ENCODE measurements at regions not wholly inside any gene's neighbourhood (a gene's known extent, or its start where the extent isn't known, plus 50 kb on each side); places are given as distances from the start of the nearest gene placed in this dataset.

- H3K9me3 ChIP-seq (ENCODE audit: control insufficient read depth in 2 of 3, insufficient read depth in 1 of 3, low read length in 3 of 3), result peaks cover 0 to 7% (median 0%) of the 10 kb centered on the region in 3 donors
- intact Hi-C loops (cut with DNase I), result no loop called here
- H3K9ac ChIP-seq (ENCODE audit: low read length in 3 of 3), result no peak overlapping the region
- no peak overlapping the region for H3K27ac ChIP-seq (ENCODE audit: low read depth in 2 of 2, low read length in 2 of 2)
- FAIRE-seq (no peak), DNase-seq (no peak)
- TF ChIP-seq, protein P1, sequence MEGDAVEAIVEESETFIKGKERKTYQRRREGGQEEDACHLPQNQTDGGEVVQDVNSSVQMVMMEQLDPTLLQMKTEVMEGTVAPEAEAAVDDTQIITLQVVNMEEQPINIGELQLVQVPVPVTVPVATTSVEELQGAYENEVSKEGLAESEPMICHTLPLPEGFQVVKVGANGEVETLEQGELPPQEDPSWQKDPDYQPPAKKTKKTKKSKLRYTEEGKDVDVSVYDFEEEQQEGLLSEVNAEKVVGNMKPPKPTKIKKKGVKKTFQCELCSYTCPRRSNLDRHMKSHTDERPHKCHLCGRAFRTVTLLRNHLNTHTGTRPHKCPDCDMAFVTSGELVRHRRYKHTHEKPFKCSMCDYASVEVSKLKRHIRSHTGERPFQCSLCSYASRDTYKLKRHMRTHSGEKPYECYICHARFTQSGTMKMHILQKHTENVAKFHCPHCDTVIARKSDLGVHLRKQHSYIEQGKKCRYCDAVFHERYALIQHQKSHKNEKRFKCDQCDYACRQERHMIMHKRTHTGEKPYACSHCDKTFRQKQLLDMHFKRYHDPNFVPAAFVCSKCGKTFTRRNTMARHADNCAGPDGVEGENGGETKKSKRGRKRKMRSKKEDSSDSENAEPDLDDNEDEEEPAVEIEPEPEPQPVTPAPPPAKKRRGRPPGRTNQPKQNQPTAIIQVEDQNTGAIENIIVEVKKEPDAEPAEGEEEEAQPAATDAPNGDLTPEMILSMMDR (IDR thresholded peaks at IDR 0.05; ENCODE audit: borderline replicate concordance, extremely low read depth, insufficient read depth), result no peak
- no peak overlapping the region for H3K4me3 ChIP-seq (ENCODE audit: low read length in 3 of 3)
- H3K4me1 ChIP-seq (ENCODE audit: control insufficient read depth in 2 of 3, insufficient read depth in 2 of 3, low read depth in 1 of 3, low read length in 3 of 3), result no peaks in the 10 kb centered on the region
- no peaks in the 10 kb centered on the region for H3K36me3 ChIP-seq (ENCODE audit: control insufficient read depth in 2 of 3, insufficient read depth in 3 of 3, low read length in 3 of 3)
- H3K27me3 ChIP-seq (ENCODE audit: control insufficient read depth, insufficient read depth, low read length), result no peaks in the 10 kb centered on the region
Observed at GRCh38 chr4:187711586-187711985, 284.0 kb upstream of the ZFP42 start.

DNA sequence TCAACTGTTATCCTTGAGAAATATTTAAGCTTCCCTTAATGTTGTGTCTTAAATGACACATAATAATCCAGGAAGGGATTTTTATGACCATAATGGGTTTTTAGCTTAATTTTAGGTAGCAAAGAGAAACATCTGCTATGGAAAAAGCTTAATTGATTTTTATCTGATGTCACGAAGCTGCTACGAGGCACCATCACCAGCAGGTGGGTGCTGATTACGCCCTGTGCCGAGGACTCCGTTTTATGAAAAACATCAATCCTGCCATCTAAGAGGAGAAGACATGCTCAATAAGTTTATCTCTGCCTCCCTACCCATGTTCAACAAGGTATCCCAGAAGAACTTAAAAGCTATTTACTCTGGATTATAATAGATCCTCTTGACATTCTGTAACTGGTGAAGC is 280.6 kb upstream of the ZFP42 start:
- FAIRE-seq (no peak), DNase-seq (no peak)
- H3K4me3 ChIP-seq (ENCODE audit: low read length in 3 of 3), result no peak overlapping the region
- TF ChIP-seq, protein P1 (IDR thresholded peaks at IDR 0.05; ENCODE audit: borderline replicate concordance, extremely low read depth, insufficient read depth), result no peak
- intact Hi-C loops (cut with DNase I), result no loop called here
- no peaks in the 10 kb centered on the region for H3K4me1 ChIP-seq (ENCODE audit: control insufficient read depth in 2 of 3, insufficient read depth in 2 of 3, low read depth in 1 of 3, low read length in 3 of 3)
- H3K9me3 ChIP-seq (ENCODE audit: control insufficient read depth in 2 of 3, insufficient read depth in 1 of 3, low read length in 3 of 3), result no peaks in the 10 kb centered on the region
- H3K9ac ChIP-seq (ENCODE audit: low read length in 3 of 3), result no peak overlapping the region
- no peaks in the 10 kb centered on the region for H3K36me3 ChIP-seq (ENCODE audit: control insufficient read depth in 2 of 3, insufficient read depth in 3 of 3, low read length in 3 of 3)
- no peak overlapping the region for H3K27ac ChIP-seq (ENCODE audit: low read depth in 2 of 2, low read length in 2 of 2)
- no peaks in the 10 kb centered on the region for H3K27me3 ChIP-seq (ENCODE audit: control insufficient read depth, insufficient read depth, low read length)

GRCh38 chr4:187715466-187715865 is 280.1 kb upstream of the ZFP42 start:
- Histone ChIP-seq H3K27me3 (ENCODE audit: control insufficient read depth, insufficient read depth, low read length) (no peaks in the 10 kb centered on the region), H3K9me3 (ENCODE audit: control insufficient read depth in 2 of 3, insufficient read depth in 1 of 3, low read length in 3 of 3) (no peaks in the 10 kb centered on the region), H3K27ac (ENCODE audit: low read depth in 2 of 2, low read length in 2 of 2) (no peak overlapping the region), H3K4me1 (ENCODE audit: control insufficient read depth in 2 of 3, insufficient read depth in 2 of 3, low read depth in 1 of 3, low read length in 3 of 3) (no peaks in the 10 kb centered on the region), H3K4me3 (ENCODE audit: low read length in 3 of 3) (no peak overlapping the region), H3K36me3 (ENCODE audit: control insufficient read depth in 2 of 3, insufficient read depth in 3 of 3, low read length in 3 of 3) (no peaks in the 10 kb centered on the region), H3K9ac (ENCODE audit: low read length in 3 of 3) (no peak overlapping the region)
- DNase-seq (peak in 1 of 5 donors; percentile 2), FAIRE-seq (no peak)
- TF ChIP-seq, protein P1 (IDR thresholded peaks at IDR 0.05; ENCODE audit: borderline replicate concordance, extremely low read depth, insufficient read depth), result no peak
- intact Hi-C loops (cut with DNase I), result no loop called here

DNA sequence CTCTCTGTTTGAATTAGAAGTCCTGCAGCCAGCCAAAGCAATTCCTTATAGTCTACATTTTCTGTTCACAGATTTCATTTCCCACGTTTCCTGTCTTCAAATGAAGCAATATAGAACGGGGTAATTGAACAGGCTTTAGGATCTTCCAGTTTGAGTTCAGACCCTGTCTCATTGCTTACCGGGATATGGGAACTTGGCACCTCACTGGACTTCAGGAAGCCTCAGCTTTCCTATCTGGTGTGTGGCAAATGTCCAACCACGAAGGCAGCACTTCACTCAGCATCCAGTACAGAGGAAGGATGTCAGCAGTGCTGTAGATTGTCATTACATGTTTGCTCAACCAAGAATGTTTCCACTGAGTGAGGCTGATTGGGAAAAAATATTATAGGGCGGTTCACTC is 271.1 kb upstream of the ZFP42 start:
- Histone ChIP-seq H3K4me3 (ENCODE audit: low read length in 3 of 3) (no peak overlapping the region), H3K27ac (ENCODE audit: low read depth in 2 of 2, low read length in 2 of 2) (no peak overlapping the region), H3K36me3 (ENCODE audit: control insufficient read depth in 2 of 3, insufficient read depth in 3 of 3, low read length in 3 of 3) (no peaks in the 10 kb centered on the region), H3K9ac (ENCODE audit: low read length in 3 of 3) (no peak overlapping the region), H3K9me3 (ENCODE audit: control insufficient read depth in 2 of 3, insufficient read depth in 1 of 3, low read length in 3 of 3) (no peaks in the 10 kb centered on the region), H3K27me3 (ENCODE audit: control insufficient read depth, insufficient read depth, low read length) (no peaks in the 10 kb centered on the region), H3K4me1 (ENCODE audit: control insufficient read depth in 2 of 3, insufficient read depth in 2 of 3, low read depth in 1 of 3, low read length in 3 of 3) (no peaks in the 10 kb centered on the region)
- no peak for FAIRE-seq
- intact Hi-C loops (cut with DNase I), result no loop called here
- TF ChIP-seq, protein P1 (IDR thresholded peaks at IDR 0.05; ENCODE audit: borderline replicate concordance, extremely low read depth, insufficient read depth), result no peak
- DNase-seq, result no peak

All from kidney (tissue), 13 donors.